GM12872 (cell line): ENCODE measurements at regions not wholly inside any gene's neighbourhood (a gene's known extent, or its start where the extent isn't known, plus 50 kb on each side); places are given as distances from the start of the nearest gene placed in this dataset.

Experiments used
- TF ChIP-seq, protein P1 (sequence below): IDR thresholded peaks from 3 replicates; pipeline ENCODE4 v1.5.1; 2011; ENCODE audit warnings: low read depth, mild to moderate bottlenecking, low read length, moderate library complexity; ENCODE audit not compliant: insufficient read depth

GRCh38 chr16:66295213-66295612 lies 71.3 kb upstream of the CDH5 start:
- TF ChIP-seq, protein P1, sequence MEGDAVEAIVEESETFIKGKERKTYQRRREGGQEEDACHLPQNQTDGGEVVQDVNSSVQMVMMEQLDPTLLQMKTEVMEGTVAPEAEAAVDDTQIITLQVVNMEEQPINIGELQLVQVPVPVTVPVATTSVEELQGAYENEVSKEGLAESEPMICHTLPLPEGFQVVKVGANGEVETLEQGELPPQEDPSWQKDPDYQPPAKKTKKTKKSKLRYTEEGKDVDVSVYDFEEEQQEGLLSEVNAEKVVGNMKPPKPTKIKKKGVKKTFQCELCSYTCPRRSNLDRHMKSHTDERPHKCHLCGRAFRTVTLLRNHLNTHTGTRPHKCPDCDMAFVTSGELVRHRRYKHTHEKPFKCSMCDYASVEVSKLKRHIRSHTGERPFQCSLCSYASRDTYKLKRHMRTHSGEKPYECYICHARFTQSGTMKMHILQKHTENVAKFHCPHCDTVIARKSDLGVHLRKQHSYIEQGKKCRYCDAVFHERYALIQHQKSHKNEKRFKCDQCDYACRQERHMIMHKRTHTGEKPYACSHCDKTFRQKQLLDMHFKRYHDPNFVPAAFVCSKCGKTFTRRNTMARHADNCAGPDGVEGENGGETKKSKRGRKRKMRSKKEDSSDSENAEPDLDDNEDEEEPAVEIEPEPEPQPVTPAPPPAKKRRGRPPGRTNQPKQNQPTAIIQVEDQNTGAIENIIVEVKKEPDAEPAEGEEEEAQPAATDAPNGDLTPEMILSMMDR: no peak

- TF ChIP-seq, protein P1: no peak
Measured at GRCh38 chr16:66294507-66294906, 72.0 kb upstream of the CDH5 start.

DNA sequence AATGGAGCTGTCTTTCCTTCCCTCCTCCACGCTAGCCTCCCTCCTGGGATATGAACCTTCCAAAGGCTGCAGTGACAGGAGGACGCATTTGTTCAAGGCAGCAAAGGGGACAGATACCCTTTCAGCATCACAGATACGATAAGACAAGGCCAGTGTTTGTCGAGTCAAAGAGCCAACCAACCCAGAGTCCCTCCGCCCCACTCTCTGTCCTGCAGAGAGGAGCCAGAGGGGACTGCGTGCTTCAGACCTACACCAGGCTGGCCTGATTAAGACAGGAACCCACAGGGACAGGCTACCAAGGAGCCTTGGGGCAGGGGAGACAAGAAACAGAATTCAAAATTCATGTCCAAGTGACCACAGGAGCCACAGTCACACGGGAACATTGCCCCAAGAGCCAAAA lies 72.6 kb upstream of the CDH5 start:
- TF ChIP-seq, protein P1: no peak

GRCh38 chr16:66293207-66293735 lies 73.2 kb upstream of the CDH5 start:
- TF ChIP-seq, protein P1: no peak

DNA sequence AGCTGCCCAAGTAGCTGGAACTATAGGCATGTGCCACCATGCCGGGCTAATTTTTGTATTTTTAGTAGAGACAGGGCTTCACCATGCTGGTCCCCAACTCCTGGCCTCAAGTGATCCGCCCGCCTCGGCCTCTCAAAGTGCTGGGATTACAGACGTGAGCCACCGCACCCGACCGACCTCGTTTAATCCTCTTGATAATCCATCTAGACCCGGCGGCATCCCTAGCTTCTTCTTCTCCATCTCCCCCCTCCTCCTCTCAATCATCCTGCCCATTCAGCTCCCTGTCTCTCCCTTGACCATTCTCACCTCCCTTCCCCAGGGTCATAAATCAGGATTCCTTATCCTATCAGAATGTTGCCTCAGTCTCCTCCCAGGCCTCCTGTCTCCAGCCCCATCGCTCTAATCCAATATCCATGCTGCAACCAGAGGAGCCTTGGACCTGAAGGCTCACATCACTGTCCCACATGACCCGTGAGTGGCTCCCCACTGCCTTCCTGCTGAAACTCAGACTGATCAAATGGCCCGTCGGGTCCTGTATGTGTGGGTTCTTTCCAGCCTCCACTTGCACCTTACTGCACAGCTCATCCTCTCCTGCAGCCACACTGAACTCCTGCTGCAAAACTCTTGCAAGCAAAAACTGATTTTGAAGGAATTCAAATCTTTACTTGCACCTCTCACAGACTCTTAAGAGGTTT lies 74.1 kb upstream of the CDH5 start:
- TF ChIP-seq, protein P1: no peak

- TF ChIP-seq, protein P1: no peak
Measured at GRCh38 chr16:66291833-66292232, 74.7 kb upstream of the CDH5 start.

DNA sequence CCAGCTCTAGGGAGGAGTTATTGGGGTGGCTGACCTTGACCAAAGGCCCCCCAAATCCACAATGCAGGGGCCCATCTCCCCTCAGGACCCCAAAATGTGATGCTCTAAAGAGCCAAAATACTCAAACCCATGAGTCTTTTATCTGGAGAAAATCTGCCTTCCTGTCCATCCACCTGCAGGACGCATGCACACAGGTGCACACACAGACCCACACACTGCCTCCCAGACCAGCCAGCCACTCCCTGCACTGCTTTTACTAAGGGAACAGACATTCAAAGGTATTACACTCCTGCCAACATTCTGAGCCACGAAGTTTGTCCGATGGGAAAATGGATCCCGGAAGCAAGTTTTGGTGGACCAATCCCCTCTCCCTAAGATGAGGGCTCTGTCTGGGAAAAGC lies 76.1 kb upstream of the CDH5 start:
- TF ChIP-seq, protein P1: no peak

DNA sequence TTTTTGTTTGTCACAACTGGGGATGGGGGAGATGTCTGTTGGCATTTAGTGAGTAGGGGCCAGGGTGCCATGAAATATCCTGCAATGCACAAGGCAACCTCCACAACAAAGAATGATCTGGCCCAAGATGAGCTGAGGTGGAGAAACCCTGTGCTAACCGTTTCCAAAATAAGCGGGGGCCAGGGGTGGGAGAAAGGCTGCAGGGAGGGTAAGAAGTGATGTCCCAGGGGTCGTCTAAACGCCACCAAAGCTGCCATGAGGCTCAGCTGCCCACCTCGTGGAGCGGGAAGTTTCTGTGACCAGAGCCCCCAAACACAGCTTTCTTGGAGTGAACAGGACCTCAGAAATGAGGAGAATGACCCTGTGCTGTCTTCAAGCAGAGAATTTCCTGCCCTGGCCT lies 76.5 kb upstream of the CDH5 start:
- TF ChIP-seq, protein P1: no peak
